ENCODE measurements at regions not wholly inside any gene's neighbourhood (a gene's known extent, or its start where the extent isn't known, plus 50 kb on each side); places are given as distances from the start of the nearest gene placed in this dataset.
"Not testable (repeated sequence)": the region's sequence is repeated elsewhere in the genome, so short reads cannot be mapped to it uniquely, and the experiment has no call there.

- DNase-seq, result no peak
Measured at GRCh38 chr5:92852219-92852618, 728.8 kb downstream of the NR2F1-AS1 start.

- DNase-seq, result no peak
Measured at GRCh38 chr5:92850886-92851285, 730.1 kb downstream of the NR2F1-AS1 start.

DNA sequence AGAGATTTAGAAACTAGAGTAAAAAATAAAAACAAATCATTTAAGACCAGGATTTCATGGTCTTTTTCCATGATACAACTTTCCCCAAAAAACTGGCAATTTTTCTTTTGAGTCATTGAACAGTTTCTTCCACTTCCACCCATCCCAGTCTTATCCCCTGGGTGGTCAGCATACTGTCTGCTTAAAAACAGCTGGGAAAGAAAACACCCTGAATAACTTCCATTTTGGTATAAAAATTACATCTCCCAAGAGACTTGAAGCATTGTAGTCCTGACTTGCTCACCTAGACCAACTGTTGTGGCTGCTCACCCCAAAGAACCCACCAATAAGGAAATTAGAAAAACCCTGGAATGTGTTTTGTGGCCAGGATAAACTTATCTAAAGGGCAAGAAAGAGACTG, 731.3 kb downstream of the NR2F1-AS1 start:
- no peak for DNase-seq

GRCh38 chr5:92841604-92842155, 739.3 kb downstream of the NR2F1-AS1 start:
- no peak for DNase-seq

GRCh38 chr5:92838253-92838652, 742.8 kb downstream of the NR2F1-AS1 start:
- no peak for DNase-seq

GRCh38 chr5:92836855-92837755, 743.9 kb downstream of the NR2F1-AS1 start:
- DNase-seq, result no peak

GRCh38 chr5:92835712-92836111, 745.3 kb downstream of the NR2F1-AS1 start:
- no peak for DNase-seq

DNA sequence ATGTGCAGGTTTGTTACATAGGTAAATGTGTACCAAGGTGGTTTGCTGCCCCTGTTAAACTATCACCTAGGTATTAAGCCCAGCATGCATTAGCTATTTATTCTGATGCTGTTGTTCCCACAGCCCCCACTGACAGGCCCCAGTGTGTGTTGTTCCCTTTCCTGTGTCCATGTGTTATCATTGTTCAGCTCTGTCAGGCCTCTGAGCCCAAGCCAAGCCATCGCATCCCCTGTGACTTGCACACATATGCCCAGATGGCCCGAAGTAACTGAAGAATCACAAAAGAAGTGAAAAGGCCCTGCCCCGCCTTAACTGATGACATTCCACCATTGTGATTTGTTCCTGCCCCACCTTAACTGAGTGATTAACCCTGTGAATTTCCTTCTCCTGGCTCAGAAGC, 757.5 kb downstream of the NR2F1-AS1 start:
- not testable (repeated sequence) for DNase-seq

DNA sequence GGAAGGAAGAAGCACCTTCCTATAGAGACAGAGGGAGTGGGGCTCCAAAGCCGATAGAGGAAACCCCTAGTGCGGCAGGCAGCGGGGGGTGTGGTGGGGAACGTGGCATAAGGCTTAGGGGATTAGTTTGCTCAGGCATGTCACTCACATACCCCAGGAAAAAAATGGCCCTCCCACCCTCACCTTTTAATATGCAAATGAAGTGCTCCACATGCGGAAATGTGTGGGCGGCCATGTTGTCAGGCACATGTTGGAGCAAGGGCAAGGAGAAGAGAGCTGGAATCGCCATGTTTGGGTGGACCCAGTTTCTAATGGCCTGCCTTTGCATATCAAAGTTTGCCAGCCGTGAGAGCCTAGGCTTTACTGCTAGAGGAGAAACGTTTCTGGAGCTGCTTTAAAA, 758.8 kb downstream of the NR2F1-AS1 start:
- DNase-seq, result no peak

- DNase-seq, result no peak
Measured at GRCh38 chr5:92809855-92810465, 771.1 kb downstream of the NR2F1-AS1 start.

- no peak for DNase-seq
Measured at GRCh38 chr5:92808474-92808873, 772.5 kb downstream of the NR2F1-AS1 start.

GRCh38 chr5:92807085-92807484, 773.9 kb downstream of the NR2F1-AS1 start:
- no peak for DNase-seq

- DNase-seq, result no peak
Measured at GRCh38 chr5:92805446-92805845, 775.6 kb downstream of the NR2F1-AS1 start.

DNA sequence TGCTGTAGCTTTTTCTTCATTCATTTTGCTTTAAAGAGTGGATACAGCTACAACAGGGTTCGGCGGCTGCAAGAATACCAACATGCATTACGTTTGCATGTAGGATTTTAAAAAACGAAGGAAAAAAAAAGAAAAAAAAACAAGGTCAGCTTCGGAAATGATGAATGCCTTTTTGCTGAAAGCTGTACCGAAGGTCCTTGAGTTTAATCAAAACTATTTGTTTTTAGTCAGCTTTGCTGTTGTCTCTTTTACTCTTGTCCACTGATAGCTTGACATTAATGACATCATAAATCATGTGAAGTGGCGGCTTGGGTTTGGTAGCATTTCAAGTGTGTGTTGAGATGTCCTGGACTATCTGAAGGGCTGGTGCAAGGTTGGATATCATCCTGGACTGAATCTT, 779.1 kb downstream of the NR2F1-AS1 start:
- DNase-seq, result no peak

GRCh38 chr5:92800365-92800764, 780.7 kb downstream of the NR2F1-AS1 start:
- no peak for DNase-seq

DNA sequence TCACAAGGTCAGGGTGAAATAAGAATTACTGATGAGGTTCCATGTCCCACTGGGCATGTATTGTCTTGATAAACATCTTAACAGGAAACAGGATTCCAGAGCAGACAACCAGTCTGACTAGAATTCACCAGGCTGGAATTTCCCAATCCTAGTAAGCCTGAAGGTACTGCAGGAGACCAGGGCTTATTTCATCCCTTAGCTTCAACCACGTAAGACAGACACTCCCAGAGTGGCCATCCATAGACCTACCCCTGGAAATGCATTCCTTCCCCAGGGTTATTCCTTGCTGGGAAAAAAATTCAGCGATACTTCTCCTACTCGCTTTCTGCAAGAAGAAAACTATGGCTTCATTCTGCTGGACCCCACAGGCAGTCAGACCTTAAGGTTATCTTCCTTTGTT, 785.4 kb downstream of the NR2F1-AS1 start:
- DNase-seq, result no peak

DNA sequence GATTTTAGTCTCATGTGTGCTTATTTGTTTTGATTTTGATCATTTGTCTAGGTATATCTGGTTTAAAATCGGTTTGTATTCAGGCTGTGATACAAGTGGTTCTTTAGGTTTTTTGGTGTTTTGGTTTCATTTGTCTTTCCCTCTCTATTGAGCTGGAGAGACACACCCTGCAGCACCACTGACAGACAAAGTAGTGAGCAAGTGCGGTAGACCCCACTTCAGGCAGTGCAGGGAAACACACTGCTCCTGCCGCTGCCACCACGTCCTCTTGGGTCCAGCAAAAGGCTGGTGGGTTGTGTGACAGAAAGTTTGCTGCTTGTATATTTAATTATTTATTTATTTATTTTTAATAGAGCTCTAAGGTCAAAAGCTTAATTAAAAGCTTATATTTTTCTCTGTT, 801.0 kb downstream of the NR2F1-AS1 start:
- DNase-seq, result no peak

GRCh38 chr5:92779536-92779935, 801.5 kb downstream of the NR2F1-AS1 start:
- no peak for DNase-seq

DNA sequence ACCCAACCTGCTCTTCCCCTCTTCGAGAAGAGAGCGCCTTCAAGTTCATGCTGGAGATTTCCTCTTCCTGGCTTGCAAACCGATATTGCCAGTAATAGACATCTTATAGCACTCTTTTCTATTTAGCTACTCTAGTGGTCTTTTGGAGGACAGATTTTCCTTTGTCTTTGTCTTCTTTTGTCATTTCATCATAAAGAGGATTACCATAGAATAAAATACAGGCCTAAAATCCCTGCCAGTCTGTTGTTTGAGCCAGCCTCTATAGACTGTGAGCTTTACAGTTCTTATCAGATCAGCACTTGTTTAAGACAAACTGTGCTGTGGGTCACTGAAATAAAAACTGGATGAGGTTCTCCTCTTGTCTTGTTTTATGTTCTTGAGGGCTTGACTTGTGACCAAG, 802.8 kb downstream of the NR2F1-AS1 start:
- no peak for DNase-seq

GRCh38 chr5:92777421-92777820, 803.6 kb downstream of the NR2F1-AS1 start:
- DNase-seq, result no peak

DNA sequence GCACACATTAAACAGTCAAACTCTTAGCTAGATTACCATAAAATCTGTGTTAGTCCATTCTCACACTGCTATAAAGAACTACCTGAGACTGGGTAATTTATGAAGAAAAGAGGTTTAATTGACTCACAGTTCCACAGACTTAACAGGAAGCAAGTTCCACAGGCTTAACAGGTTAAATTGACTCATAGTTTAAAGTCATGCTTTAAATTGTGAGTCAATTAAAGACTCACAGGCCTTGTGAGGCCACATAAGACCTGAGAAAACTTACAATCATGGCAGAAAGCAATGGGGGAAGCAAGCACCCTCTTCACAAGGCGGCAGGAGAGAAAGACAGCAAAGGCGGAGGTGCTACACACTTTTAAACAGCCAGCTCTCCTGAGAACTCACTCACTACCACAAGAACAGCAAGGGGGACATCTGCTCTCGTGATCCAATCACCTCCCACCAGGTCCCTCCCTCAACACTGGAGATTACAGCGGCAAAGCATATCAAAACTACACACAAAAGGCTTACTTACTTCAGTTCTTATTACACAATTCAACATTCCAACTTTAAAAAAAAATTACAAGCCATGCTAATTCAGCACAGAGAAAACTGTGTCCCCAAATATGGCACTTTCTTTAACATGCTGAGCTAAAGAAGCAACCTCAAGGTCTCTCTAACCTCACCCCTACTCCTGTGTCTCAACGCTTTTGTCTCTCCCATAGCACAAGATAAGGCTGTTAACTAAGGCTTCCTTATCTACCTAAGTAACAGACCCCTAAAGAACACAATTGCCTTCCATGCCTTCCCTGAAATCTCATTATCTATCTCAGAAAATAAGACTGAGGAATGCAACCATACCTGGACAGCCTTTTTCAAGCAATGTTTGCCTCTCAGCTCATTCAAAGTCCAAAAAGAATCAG, 805.1 kb downstream of the NR2F1-AS1 start:
- no peak for DNase-seq

- no peak for DNase-seq
Measured at GRCh38 chr5:92769978-92770377, 811.0 kb downstream of the NR2F1-AS1 start.

- DNase-seq, result no peak
Measured at GRCh38 chr5:92761585-92761984, 819.4 kb downstream of the NR2F1-AS1 start.
